GM12872 (cell line): ENCODE measurements at regions not wholly inside any gene's neighbourhood (a gene's known extent, or its start where the extent isn't known, plus 50 kb on each side); places are given as distances from the start of the nearest gene placed in this dataset.

Source experiments
- TF ChIP-seq, protein P1 (sequence below): IDR thresholded peaks from 3 replicates; pipeline ENCODE4 v1.5.1; 2011; ENCODE audit warnings: low read depth, mild to moderate bottlenecking, low read length, moderate library complexity; ENCODE audit not compliant: insufficient read depth

DNA sequence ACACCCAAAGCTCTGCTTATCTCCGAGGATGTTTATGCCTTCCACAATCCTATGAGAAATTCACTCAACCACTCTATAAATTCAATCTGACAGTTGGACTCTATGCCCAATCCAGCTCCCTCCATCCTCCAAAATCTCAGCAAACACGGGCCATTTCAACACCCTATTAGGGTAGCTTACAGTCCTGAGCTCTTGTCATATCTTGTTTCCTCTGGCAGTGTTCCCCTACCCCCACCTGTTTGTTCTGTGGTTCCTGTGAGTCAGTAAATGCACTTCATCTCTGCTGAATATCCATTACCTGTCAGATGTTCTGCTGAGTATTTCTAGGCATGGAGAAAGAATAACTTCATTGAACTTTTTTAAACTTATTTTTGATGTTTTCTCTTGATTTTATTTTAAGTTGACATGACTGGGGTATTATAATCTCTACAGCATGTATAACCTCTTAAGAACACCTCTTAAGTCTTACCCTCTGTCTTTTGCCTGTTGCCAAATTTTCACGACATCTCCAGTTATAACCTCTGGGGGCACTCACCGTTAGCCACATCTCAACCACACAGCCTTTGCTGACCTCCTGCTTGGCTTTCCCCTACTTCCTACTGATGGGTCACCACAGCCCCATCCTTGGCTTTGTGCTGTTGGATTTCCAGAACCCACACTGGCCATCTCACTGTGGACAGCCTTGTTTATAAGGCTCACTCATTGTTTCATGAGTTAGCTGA, 317.0 kb upstream of the TMPO start:
- TF ChIP-seq, protein P1, sequence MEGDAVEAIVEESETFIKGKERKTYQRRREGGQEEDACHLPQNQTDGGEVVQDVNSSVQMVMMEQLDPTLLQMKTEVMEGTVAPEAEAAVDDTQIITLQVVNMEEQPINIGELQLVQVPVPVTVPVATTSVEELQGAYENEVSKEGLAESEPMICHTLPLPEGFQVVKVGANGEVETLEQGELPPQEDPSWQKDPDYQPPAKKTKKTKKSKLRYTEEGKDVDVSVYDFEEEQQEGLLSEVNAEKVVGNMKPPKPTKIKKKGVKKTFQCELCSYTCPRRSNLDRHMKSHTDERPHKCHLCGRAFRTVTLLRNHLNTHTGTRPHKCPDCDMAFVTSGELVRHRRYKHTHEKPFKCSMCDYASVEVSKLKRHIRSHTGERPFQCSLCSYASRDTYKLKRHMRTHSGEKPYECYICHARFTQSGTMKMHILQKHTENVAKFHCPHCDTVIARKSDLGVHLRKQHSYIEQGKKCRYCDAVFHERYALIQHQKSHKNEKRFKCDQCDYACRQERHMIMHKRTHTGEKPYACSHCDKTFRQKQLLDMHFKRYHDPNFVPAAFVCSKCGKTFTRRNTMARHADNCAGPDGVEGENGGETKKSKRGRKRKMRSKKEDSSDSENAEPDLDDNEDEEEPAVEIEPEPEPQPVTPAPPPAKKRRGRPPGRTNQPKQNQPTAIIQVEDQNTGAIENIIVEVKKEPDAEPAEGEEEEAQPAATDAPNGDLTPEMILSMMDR = peak; percentile 19; the same call in 1 of the 3 replicates

DNA sequence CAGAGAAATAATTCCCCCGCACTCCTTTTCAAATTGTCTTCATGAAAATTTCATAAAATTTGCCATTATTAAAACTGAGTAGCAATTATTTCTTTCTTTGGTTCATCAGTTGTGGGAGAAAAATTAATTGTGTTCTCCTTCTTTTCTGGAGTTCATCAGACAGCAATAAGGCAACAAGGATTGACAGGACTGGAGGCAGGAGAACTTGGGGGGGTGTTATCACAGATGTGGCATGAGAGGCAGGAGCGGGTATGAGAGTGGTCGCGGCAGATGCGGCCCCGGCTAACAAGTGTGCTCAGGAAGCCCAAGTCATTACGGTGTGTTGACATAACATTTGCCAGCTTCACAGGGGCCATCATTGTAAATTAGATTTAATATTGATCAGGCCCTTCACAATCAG, 306.6 kb upstream of the TMPO start:
- TF ChIP-seq, protein P1 = no peak

DNA sequence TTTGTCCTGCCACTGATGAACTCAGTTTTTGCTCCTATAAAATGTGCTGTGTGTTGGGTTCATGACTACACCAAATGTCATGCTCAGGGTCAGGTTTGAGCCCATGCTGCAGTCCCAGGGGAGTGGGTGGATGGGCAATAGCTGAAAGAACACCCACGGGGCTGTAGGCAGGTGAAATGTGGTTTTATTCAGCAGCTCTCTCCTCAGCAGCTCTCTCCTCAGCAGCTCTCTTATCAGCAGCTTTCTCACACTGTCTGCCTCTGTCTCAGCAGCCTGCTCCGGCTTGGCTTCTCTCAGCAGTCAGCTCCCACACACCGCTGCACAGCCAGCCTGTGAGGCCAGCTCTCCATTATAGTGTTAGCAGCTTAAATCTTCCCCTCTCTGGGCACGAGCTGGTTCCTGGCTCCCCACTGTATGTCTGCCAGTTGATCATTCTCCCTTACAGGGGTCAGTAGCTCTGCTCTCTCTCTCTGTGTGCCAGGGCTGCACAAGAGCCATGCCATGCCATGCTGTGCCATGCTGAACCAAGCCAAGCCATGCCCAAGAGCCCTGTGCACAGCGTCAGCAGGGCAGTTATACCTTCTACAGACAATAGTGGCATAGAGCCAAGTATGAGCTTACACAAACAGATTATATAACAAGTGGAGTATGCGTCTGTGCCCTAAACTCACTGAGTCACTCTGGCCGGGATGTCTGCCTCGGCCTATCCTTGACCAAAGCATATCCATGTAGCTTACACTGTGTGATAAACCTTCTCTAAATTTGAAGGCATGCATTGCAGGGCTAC, 303.3 kb upstream of the TMPO start:
- TF ChIP-seq, protein P1 = no peak

DNA sequence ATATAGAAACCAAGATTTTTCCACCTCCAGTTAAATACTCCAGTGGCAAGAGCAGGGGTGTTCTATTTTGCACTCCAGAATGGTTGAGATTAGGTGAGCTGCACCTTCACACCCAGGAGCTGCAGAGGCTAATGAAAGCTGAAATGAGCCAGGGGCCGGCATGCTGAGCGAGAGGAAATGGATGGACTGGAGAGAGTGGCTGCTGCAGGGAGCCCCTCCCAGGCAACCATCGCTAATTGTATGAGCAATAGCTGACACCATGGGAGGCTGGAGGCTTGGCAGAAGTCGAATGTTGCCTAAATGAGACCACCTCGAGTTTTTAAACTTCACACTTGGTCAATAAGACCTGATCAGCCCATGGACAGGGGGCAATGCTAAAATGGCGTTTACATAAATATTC, 301.8 kb upstream of the TMPO start:
- TF ChIP-seq, protein P1 = no peak

DNA sequence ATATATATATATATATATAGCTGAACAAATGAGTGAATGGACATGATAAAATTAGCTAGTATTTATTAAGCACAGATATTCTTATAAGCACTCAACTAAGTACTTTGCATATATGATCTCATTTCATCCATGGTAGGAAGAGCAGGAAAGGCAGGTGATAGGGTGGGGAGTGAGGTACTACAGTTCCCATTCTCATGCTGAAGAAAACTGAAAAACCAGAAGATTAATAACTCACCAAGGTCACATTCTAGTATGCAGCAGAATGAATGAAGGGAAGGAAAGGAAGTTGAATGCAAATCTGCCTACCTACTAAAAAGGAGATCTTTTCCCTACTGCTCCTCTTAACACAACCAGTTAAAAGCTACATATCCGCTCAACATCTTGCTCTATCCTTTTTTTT, 298.1 kb upstream of the TMPO start:
- TF ChIP-seq, protein P1 = no peak

DNA sequence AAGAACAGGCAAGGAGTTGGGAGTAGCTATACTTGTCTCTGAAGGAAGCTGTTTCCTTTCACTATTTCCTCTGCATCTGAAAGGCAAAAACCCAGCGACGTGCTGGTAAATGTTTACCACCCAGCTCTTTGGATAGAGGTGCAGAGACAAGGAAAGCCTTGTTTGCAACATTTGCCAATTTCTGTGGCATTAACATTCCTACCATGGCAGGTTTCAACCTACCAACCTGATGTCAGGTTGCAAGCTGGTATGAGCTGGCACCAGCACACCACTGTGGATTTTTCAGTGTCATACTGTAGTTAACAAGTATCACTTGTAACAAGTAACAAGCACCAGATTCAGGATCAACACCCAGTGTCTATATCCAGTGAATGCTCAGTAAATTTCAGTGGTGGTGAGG, 294.8 kb upstream of the TMPO start:
- TF ChIP-seq, protein P1 = no peak

DNA sequence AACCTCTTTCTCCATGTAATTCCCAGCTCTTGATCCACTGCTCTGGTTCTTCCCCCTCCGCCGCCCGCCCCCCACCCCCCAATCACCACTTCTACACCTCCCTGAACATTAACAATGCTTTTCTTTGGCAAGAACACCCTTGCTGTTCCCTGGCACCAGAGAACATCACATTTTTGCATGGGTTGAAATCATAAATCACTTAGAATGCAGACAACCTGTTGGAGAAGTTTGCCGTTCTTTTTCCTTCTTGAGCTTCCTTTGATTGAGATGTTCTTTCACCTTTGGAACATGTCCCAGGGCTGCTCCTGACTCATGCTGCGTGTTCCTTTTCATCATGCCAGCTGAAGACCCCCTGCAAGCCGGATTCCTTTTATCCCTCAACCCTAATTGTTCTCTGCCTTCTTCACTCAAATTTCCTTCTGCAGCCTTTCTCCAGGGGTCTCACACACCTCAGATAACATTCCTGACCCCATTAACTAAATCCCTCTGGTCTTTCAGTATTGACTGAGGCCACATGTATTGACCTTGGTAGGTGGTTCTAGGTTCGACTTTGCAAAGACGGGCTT, 294.1 kb upstream of the TMPO start:
- TF ChIP-seq, protein P1 = no peak
